Mononuclear cell (primary cell): ENCODE measurements at regions not wholly inside any gene's neighbourhood (a gene's known extent, or its start where the extent isn't known, plus 50 kb on each side); places are given as distances from the start of the nearest gene placed in this dataset.
"Not testable (repeated sequence)": the region's sequence is repeated elsewhere in the genome, so short reads cannot be mapped to it uniquely, and the experiment has no call there.

Experiments used
- H3K27me3 ChIP-seq: 2 replicates; pipeline ENCODE4 v1.6.0; 2011; ENCODE audit warnings: low read length, control low read depth; ENCODE audit not compliant: insufficient read depth
- H3K4me1 ChIP-seq: 2 replicates; pipeline ENCODE4 v1.5.1; 2011; ENCODE audit warnings: mild to moderate bottlenecking, low read length, control low read depth; ENCODE audit not compliant: insufficient read depth
- H3K4me3 ChIP-seq: 2 replicates; pipeline ENCODE4 v1.5.1; 2011; ENCODE audit warnings: mild to moderate bottlenecking, low read length, moderate library complexity
- H3K9me3 ChIP-seq: 2 replicates; pipeline ENCODE4 v1.5.1; 2011; ENCODE audit warnings: low read depth, mild to moderate bottlenecking, control low read depth, low read length

GRCh38 chr15:66868918-66869317 lies 166.9 kb downstream of the SMAD6 start:
- peaks cover 6% of the 10 kb centered on the region for H3K27me3 ChIP-seq
- no peak overlapping the region for H3K4me3 ChIP-seq
- H3K4me1 ChIP-seq: peaks cover 21% of the 10 kb centered on the region
- no peaks in the 10 kb centered on the region for H3K9me3 ChIP-seq

DNA sequence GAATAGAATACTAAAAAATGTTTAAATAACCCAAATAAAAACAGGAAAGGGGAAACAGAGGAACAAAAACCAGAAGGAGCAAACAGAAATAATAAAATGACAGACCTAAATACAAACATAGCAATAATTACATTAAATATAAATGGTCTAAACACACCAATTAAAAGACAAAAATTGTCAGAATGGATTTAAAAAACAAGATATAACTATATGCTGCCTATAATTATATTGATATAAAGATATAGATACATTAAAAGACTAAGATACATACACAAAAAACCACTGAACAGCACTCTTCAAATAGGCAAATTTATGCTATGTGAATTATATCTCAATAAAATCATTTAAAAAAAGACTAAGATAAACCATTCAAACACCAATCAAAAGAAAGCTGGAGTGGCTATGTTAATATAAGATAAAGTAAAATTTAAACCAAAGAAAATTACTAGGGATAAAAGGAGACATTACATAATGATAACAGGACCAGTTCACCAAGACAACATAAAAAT lies 168.9 kb downstream of the SMAD6 start:
- no peak overlapping the region for H3K4me3 ChIP-seq
- no peaks in the 10 kb centered on the region for H3K9me3 ChIP-seq
- peaks cover 6% of the 10 kb centered on the region for H3K27me3 ChIP-seq
- peaks cover 14% of the 10 kb centered on the region for H3K4me1 ChIP-seq

GRCh38 chr15:66872405-66872804 lies 170.4 kb downstream of the SMAD6 start:
- H3K4me1 ChIP-seq: no peaks in the 10 kb centered on the region
- H3K9me3 ChIP-seq: no peaks in the 10 kb centered on the region
- peaks cover 6% of the 10 kb centered on the region for H3K27me3 ChIP-seq
- no peak overlapping the region for H3K4me3 ChIP-seq

- not testable (repeated sequence) for H3K4me1 ChIP-seq, H3K9me3 ChIP-seq, H3K27me3 ChIP-seq, H3K4me3 ChIP-seq
These were observed 171.3 kb downstream of the SMAD6 start for GRCh38 chr15:66873331-66873730.

DNA sequence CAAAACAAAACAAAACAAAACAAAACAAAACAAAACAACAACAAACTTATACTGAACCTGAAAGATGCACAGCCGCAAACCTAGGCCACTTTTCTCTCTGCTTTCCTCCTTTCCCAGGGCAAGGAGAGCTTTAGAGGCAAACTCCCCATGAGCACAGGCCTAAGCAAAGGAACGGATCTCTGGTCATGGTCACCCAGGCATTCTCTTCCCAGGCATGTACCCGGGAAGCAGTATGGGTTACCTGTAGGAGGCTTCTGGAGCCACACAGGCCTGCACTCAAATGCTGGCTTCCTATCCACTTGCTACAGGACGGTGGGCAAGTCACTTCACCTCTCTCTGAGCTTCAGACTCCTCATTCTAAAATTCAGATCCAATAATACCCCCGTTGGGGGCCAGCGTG lies 171.8 kb downstream of the SMAD6 start:
- no peaks in the 10 kb centered on the region for H3K4me1 ChIP-seq
- H3K9me3 ChIP-seq: no peaks in the 10 kb centered on the region
- peaks cover 6% of the 10 kb centered on the region for H3K27me3 ChIP-seq
- no peak overlapping the region for H3K4me3 ChIP-seq

- Histone ChIP-seq H3K9me3 (no peaks in the 10 kb centered on the region), H3K27me3 (peaks cover 3% of the 10 kb centered on the region), H3K4me1 (no peaks in the 10 kb centered on the region), H3K4me3 (no peak overlapping the region)
These were observed 173.8 kb downstream of the SMAD6 start for GRCh38 chr15:66875588-66876420.

DNA sequence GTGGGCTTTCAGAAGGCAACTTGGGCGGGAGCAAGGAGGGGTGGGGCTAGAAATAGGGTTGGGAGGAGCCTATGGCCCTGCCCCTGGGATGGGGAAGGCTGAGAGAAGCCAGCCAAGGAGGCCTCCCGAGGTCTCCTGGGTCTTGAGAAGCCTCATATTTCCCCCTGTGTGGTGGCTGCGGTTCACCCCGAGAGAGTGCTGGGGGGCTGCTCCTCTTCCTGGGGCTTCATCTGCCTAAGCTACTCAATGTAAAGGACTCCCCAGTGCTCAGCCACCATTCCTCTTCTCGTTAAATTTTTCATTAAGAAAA lies 174.3 kb downstream of the SMAD6 start:
- Histone ChIP-seq H3K4me1 (no peaks in the 10 kb centered on the region), H3K27me3 (peaks cover 3% of the 10 kb centered on the region), H3K9me3 (no peaks in the 10 kb centered on the region), H3K4me3 (no peak overlapping the region)

GRCh38 chr15:66876731-66877476 lies 174.9 kb downstream of the SMAD6 start:
- Histone ChIP-seq H3K27me3 (peaks cover 3% of the 10 kb centered on the region), H3K4me3 (no peak overlapping the region), H3K9me3 (no peaks in the 10 kb centered on the region), H3K4me1 (no peaks in the 10 kb centered on the region)

DNA sequence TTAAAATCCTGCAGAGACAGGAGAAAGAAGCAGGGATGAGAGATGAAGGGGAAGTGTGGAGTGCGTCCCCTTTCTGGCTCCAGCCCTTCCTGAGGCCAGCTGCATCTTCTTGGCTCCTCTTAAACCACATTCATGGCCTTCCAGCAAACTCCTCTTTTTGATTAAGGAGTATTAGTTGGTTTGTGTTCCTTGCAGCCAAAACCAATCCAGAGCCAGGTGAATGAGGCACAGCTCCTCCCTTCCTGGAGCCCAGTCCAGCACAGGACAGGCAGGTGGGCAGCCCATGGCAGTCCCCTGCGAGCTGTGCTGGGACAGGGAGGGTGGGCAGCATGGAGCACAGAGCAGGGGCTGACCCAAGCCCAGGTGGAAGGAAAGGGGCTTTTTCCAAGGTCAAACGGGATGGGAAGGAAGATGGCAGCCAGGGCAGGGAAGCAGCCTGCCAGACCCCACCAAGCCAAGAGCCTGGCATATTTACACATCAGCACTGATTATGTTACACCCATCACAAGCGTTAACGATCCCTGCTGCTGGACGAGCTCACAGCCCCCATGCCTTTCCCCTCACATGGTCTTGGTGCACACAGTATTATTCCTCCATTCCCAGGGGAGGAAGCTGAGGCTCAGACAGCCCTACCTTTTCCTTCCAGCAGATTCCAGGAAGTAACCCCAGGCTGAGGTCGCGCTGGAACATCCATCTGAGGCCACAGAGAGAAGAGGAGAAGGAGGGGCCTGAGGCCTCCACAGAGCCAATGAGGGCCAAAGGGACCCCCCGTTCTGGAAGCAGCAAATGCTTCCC lies 175.6 kb downstream of the SMAD6 start:
- Histone ChIP-seq H3K9me3 (no peaks in the 10 kb centered on the region), H3K27me3 (no peaks in the 10 kb centered on the region), H3K4me1 (no peaks in the 10 kb centered on the region)

GRCh38 chr15:66878761-66879160 lies 176.7 kb downstream of the SMAD6 start:
- Histone ChIP-seq H3K27me3 (no peaks in the 10 kb centered on the region), H3K4me3 (no peak overlapping the region), H3K9me3 (no peaks in the 10 kb centered on the region), H3K4me1 (no peaks in the 10 kb centered on the region)

More for the DNA sequence above, 175.6 kb downstream of the SMAD6 start:
- H3K4me3 ChIP-seq: no peak overlapping the region

- no peaks in the 10 kb centered on the region for H3K27me3 ChIP-seq
- no peaks in the 10 kb centered on the region for H3K4me1 ChIP-seq
- H3K4me3 ChIP-seq: no peak overlapping the region
- H3K9me3 ChIP-seq: no peaks in the 10 kb centered on the region
These were observed 177.7 kb downstream of the SMAD6 start for GRCh38 chr15:66879531-66880368.

GRCh38 chr15:66880380-66881155 lies 178.5 kb downstream of the SMAD6 start:
- Histone ChIP-seq H3K27me3 (no peaks in the 10 kb centered on the region), H3K4me1 (no peaks in the 10 kb centered on the region), H3K9me3 (no peaks in the 10 kb centered on the region), H3K4me3 (no peak overlapping the region)

DNA sequence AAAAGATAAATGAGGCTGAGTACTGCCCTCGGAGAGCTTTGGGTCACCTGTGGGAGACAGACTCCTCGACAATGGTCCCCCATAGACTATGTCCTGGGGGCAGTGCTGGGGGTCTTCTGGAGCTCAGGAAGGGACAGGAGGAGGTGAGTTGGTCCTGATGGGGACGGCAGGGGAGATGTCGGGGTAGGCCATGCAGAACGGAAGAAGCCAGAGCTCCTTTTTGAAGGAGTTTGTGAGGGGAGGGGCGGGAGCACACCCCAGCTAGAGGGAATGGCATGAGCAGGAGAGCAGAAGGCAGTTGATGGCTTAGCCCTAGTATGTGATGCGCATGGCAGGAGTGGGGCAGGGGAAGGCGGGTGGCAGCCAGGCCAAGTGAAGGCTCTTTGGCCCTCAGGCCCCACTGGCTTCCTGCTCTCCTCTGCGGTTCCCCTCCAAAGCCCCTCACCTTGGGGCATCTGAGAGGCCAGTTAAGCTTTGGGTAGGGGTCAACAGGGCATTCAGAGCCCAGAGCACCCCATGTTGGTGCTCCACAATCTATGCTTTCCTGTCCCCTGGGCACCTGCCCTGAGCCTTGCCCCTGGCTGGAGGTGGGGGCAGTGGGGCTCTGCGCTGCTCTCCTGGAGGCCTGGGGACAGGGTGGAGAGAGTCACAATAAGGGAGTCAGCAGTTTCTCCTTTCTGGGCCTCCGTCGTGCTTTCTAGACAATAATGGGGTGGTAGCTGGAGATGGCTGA lies 179.3 kb downstream of the SMAD6 start:
- Histone ChIP-seq H3K27me3 (no peaks in the 10 kb centered on the region), H3K9me3 (no peaks in the 10 kb centered on the region), H3K4me3 (no peak overlapping the region), H3K4me1 (no peaks in the 10 kb centered on the region)
